Stimulated activated CD8-positive, alpha-beta memory T cell treated with anti-CD3 and anti-CD28 coated beads, Interleukin-15, amount 100 ng/mL, for 1 hour (primary cell): ENCODE measurements at regions not wholly inside any gene's neighbourhood (a gene's known extent, or its start where the extent isn't known, plus 50 kb on each side); places are given as distances from the start of the nearest gene placed in this dataset.
"Not testable (repeated sequence)": the region's sequence is repeated elsewhere in the genome, so short reads cannot be mapped to it uniquely, and the experiment has no call there.

Source experiments
- DNase-seq: peaks from one replicate; pipeline ENCODE4 v3.0.0-alpha.2; 2020; ENCODE audit warnings: low read depth

DNA sequence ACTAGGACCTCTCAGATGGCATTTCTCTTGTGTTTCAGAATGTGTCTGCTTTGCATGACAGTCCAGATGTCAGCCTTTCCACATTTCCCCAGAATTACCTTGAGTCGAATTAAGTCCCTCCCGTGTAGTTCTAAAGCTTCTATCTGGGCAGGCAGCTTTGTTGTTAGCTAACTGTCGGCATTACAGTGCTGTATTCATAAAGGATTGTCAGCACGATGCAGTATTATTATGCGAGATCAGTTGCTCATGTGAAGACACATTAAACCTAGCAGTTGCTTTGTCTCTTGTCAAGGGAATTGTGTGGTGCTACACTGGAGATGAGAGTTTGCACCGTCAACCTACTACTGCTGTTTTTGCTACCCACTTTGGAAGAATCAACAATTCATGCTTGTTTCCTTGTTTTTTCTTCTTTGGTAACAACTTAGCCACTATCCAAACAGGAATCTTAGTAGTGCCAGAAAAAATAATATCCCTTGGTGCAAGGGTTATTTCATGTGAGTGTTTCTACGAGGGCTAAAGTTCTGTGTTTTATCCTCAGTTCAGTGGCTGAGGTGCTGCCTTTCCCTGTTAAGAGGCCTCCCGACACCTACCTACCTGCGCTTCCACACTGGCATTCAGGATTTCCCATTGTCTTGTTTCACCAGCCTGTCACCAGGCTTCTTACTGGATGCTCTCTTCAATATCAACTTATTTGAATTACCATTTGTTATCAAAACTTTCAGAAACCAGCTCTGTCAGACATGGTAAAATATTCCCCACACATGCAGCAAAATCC is 297.9 kb upstream of the G2E3 start:
- DNase-seq, result no peak

DNA sequence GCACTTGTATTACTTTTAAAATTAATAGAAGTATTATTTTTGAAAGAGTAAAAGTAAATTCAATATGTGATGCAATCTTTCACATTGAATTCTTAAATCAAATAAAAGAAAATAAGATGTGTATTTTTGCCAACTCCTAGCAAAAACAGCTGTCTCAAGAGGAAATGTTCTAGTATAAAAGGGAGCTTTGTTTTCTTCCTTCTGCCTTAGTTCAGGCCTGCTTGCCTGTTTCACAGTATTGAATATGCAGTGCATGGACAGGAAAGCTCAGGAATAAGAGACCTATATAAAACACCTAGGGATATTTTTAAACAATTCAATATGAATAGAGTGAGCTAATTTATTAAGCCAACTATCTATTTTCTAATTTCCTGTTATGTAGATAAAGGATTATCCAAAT is 294.8 kb upstream of the G2E3 start:
- no peak for DNase-seq

DNA sequence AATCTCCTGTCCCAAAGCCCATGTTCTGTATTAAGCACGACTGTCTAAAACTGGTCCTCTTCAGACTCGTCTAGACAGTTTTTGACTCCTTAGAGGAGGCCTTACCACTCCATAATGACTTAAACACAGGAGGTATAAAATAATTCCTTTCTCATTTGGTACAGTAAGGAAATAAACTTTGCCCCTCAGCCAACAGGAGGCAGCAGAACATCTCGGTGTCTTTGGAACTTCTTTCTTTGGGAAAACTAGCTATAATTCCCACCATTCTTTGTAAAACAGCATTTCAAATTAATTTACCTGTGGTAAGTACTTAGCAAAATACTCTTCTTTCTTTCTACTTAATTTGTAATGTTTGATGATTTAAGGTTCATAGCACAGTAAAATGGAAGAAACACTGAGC is 292.7 kb upstream of the G2E3 start:
- no peak for DNase-seq

DNA sequence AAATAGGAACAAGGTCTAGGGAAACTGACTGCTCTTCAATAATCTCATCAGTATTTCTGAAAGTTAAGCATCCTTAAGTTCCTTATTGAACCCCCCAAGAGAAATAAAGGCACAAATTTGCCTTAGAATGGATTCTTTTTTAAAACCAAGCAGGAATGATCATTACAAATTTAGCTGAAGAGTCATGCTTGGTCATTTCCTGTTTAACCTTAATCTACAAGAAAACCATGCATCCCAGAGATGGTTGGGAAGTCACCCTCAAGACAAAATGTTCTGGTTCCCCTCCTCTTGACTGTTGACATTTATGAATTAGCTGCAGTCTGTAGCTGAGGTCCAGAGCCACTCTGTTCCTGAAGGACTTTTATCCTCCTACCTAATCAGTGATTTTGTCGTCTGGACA is 291.8 kb upstream of the G2E3 start:
- no peak for DNase-seq

DNA sequence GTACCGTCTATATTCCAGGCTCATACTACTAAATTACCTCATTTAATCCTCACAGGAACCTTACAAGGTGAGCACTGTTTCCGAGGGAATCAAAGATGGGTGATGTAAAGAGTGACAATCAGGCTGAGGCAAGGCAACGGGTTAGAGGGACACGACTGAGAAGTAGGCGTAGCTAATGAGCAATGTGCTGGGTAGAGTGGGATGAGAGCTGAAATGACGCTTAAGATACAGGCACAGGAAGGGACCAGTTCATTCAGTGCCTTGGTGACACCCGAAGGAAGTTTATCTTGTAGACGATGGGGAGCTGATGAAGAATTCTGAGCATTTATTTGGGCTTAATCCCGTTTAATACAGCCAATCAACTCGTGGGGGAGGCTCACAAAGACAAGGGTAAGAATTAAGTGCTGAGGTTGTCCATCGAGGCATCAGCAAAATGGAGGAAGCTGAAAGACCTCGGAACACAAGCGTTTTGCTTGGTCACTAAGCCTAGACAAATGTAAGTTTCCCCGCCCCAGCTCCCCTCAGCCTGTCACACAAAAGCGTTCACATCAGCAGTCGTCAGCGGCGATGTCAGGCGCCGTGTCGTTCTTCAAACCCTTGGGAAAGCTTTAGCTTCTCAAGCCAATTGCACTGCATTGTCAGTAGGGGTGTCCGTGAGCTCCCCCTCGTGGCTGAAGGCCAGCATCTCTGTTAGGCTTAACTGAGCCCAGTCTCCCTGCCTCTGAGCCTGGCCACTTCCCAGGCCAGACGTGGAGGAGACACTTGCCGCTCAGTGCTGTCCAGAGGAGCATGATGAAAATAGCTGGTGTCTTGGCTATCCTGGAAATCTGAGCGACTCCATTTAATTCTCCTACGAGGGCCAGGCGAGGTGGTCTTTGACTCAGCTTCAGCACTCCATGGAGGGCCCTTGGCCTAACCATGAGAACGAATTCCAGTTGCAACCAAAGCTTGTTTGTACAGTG is 288.5 kb upstream of the G2E3 start:
- peak; percentile 14 for DNase-seq

DNA sequence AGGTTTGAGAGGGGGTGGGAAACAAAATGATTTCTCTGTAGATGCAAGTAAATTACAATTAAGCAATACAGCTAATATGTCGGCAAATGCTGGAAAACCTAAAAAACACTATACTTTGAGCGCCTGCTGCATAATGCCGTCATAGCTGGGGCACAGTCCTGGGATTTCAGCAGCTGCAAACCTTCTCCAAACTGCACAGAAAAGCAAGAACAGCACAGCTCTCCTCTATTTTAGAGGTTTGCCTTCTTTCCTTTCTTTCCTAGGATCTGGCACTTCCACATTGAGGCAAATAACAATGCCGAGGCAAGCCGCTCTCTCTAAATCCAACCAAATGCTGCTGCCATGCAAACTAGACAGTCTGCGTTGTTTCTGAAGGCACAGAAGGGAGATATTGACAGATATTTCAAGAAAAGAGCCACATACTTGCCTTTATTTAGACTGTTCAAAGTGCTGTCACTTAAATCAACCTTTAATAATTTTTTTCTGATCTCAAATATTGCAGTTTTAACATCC is 287.1 kb upstream of the G2E3 start:
- DNase-seq, result no peak

DNA sequence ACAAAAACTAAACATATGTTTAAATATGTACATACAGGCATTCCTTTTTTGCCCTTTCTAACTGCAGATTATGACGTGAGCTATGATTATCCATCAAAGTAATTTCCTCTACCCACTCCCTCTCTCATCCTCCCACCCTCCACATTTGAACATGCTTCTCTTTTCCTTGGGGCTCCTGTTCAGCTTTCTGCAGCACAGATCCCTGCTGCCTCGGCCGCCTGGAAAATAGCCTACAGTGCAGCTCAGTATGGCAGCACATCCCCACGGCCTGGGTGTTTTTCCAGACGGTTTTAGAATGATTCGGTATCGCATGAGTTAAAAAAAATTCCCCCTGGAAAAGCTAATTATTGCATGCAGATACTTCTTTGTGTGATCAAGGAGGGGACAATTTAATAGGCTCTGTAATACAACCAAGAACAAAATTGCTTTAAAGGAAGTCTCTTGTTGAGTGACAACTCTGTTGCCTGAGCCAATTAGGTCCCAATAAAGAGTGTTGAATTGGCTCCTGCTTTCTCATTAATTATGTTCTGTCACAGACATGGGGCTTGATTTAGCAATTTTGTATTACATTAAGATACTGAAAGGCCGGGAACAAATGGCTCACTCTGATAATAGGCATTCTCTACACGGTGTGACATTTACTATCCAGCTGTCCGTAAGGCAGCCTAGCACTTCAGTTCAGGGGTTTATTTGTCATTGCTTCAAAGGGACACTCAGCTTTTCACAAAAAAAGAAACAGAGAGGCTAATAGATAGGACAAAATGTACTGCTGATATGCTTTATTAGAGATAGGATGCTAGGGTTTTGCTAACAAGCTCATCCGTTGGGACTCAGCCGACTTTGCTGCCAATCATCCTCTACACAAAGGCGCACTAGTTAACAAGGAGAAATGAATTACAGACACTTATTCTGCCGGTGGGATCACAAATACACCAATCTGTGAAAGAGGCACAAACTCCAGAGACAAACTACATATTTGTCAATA is 285.8 kb upstream of the G2E3 start:
- no peak for DNase-seq

DNA sequence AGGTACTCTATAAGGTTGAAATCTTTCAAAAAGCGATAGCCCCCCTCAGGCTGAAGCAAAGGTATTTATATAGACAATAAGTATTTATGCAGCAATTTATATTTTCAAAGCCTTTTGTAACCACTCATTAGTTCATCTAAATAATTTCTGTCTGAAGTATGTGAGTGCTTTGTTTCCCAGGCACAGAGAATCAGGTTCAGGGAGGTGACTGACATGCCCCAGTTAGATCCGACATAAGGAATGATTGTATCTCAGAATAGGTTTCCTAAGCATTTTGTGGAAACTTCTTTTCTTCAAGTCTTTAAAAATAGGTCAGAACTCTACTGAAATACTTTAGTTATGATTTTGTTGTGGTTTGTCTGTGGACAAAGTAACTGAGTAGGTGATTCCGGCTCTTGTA is 283.4 kb upstream of the G2E3 start:
- no peak for DNase-seq

DNA sequence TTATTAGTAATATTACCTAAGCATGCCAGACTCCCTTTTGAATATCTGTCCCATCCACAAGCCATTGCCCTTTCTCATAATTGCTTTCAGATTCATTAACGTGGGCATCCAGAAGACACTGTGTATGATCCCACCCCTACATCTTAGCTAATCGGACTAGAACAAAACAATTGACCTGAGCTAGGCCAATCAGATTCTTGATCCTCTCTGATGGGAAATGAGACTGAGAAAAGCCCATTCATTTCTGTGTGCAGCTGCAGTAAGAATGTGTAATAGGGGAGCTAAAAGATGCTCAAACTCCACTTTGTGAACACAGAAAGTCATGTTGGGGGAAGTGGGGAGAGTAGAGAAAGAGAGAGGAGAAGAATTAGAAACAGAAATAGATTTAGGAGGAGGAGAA is 281.7 kb upstream of the G2E3 start:
- no peak for DNase-seq

DNA sequence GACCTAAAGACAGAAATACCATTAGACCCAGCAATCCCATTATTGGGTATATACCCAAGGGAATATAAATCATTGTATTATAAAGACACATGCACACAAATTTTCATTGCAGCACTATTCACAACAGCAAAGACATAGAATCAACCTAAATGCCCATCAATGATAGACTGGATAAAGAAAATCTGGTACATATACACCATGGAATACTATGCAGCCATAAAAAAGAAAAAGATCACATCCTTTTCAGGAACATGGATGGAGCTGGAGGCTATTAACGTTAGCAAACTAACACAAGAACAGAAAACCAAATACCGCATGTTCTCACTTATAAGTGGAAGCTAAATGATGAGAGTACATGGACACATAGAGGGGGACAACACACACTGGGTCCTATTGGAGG is 280.1 kb upstream of the G2E3 start:
- DNase-seq, result not testable (repeated sequence)

DNA sequence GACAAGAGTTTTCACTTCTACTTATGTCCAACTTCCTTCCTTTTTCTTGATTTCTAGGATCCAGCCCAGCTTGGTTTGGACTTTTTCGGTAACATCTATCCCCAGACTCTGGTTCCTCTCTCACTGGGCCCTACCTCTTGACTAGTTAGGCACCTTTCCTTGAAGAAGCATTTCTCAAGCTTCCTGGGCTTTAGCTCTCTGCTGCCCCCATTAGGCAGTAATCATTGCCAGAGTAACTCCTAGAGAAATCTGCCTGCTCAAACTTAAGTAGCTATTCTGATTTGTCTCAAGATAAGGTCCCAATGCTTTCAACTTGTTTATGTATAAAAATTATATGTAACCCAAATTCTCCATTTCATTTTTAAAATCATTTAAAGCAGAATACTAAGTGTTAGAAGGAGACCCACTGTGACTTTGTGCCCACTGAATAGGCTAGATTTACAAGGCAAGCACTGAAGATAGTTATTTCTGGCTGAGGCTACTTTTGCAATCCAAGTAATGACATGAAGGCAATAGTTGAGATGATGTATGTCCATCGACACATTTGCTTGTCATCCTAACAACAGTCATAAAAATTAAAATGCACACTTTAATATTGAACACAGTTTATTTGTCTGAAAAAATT is 275.0 kb upstream of the G2E3 start:
- no peak for DNase-seq

DNA sequence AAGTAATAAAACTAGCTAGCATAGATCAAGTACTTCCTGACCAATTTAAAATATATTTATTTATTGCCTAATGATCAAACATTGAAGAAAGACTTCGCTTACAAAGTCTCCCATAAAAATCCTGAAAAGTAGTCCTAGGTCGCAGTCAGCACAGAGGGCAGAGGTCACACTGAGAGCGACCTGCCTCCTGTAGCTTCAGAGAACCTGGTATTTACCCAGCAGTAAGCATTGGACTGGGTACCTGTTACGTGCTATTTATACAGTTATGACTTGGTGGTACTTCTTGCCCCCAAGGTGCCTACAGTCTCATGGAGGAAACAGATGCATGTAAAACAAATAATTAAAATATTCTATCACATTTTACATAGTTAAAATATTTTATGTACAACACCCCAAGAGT is 274.1 kb upstream of the G2E3 start:
- DNase-seq, result no peak

DNA sequence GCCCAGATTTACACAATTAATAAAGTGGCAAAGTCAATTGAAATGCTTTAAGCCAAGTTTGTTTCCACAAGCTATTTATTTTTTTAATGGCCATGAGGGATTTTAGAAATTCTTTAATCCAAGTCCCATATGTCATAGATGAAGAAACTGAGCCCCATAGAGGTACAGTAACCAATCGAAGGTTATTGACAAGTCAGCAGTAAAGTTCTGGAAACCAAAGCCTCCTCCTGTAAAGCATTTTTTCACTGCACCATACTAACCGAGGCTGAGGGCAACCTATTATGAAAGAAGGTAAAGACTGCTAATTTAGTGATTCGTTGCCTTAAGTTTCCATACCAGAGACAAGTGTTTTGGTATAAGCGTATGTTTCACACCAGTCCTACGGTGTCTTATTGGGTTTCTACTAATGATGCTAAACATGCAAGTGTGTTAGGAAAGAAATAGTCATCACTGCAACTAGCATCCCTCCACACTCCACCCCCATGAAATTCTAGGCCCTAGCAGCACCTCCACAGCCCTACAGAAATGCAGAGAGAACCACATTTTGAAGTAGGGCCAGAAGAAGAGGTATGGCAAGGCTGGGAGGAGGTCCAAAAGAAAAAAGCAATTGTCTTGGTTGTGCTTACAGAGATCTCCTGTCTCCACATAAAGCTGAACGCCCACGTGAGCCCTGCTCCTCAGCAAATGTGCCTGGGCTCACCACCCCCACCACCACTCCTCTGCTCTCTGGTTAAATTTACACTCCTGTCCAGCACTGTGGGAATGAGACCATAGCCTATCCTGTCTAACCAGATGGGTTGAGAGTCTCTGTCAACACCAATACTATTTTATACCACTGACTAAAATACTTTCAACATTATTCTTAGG is 271.1 kb upstream of the G2E3 start:
- no peak for DNase-seq

DNA sequence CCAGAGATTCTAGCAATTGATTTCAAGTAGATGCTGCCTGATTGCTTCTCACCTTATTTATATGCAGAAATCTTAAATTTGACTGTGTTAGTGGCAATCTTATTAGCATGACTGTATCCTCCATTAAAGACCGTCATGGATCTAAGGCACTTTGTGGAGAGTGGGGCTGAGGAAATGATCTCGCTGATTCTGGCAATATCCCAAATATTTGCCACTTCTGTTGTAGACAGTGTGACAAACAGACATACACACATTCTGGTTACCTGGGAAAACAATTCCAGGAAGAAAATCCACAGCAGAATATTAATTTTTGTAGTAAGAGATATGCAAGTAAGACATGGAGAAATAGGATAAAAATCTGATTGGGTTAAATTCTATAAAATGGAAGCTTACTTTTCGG is 269.0 kb upstream of the G2E3 start:
- no peak for DNase-seq

DNA sequence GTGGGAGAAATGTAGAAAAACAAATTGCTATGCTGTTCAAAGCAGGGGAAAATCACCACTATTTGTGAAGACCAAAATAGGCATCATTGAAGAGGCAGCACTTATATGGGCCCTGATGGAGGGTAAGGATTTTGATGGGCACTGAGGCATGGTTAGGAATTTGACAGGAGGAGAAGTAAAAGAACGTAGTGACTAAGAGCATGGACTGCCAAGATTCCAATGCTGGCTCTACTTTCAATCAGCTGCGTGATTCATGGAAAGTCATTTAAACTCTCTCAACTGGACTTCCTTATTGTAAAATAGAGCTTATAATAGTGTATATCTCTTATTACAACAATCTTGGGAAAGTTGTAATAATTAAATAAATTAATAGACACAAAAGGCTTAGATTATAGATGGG is 267.7 kb upstream of the G2E3 start:
- no peak for DNase-seq

DNA sequence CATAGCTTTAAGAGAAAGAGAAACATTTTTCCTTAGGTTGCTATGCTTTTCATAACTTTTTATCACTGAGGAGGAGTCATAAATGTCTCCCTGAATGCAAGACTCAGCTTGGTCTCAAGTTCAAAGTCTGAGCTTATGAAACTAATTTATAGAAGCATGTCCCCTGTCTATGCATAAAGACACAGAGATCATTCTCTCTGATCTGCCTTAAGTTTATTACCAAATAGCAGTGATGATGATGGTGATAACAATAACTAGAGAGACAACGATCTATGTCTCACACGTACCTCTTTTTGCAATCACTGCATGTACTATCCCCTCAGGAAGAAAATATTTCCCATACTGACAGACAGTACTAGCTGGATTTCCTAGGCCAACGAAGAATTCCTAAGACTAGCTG is 266.4 kb upstream of the G2E3 start:
- no peak for DNase-seq

DNA sequence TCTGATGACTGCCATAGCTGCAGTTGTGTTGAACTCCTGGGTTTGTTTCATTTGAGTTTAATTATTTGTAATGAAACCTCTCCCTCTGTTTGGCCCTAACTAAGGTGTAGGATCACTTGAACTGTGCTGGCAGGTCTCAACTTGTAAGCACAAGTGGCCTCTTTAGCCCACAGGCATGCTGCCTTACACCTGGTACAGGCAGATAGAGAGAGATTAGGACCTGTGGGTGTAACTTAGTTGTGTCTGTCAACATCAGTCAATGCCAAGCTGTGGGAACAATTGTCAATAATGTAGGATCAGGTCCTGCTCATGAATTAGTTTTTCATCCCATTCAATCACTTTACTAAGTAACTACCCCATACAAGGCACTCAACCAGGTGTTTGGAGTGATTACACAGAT is 263.0 kb upstream of the G2E3 start:
- no peak for DNase-seq

DNA sequence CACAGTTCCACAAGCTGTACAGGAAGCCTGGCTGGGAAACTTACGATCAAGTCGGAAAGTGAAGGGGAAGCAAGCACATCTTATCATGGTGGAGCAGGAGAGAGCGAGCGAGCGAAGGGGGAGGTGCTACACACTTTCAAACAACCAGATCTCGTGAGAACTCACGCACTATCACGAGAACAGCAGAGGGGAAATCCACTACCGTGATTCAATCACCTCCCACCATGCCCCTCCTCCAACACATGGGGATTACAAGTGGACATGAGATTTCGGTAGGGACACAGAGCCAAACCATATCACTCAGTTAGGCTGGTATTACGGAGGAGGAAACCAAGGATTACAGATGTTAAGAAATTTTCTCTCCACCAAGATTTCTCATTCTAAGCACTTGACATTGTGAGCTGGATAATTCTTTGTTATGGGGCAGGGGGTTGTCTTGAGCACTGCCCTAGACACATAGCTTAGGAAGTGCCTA is 262.0 kb upstream of the G2E3 start:
- no peak for DNase-seq

DNA sequence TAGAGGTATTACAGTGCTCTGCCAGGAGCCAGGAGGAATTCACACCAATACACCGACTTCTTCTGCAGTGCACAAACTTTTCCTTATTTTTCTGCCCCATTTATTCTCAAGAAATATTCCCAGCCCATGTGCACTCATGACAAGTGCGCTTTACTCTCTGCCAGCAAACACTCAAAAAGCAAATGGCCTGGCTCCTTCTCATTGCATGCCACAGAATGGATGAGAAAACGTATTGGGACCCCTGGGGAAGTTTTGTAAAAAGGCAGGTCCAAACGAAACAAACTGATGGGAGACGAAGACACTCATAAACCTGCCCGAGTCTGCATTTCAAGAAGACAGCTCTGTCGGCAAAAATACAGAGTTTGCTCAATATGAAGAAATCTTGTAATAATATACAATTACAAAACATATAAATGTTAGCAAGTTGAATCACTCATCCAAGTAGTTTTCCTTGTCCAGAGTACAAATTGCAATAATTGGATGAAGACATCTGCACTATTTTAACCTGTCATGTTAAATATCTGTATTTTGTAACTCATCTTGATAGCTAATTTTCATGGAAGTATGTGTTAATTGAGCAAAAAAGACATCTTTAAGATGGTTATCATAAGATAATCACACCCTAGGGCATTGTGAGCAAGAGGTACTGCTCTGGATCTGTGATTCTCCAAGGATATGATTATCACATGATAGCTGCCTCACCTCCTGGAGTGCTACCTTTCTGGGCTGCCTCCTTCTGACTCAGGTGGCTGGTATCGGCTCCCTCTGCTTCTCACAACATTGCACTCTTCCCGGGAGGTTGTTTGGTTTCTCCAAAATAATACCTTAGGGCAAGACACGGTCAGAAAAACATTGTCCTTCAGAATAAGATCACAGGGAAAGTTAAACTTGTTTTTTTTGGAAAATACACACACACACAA is 260.8 kb upstream of the G2E3 start:
- no peak for DNase-seq
